Tibial artery (tissue), 4 donors: ENCODE measurements at regions not wholly inside any gene's neighbourhood (a gene's known extent, or its start where the extent isn't known, plus 50 kb on each side); places are given as distances from the start of the nearest gene placed in this dataset.

Source experiments
- DNase-seq, 2 donors: peaks; one replicate each; pipeline ENCODE4 v3.0.0-alpha.2; 2019
- H3K27ac ChIP-seq, 2 donors: fragments of 200-600 bp; sonication (generic) in 1 of 2; 1 replicate in 1 of 2; 2 replicates in 1 of 2; pipeline ENCODE4 v1.5.1; 2018 to 2019; ENCODE audit warnings: mild to moderate bottlenecking in 1 of 2
- H3K27me3 ChIP-seq, 2 donors: fragments of 200-600 bp; sonication (generic) in 1 of 2; one replicate each; pipeline versions ENCODE4 v1.5.1 to v1.6.0; 2016 to 2019
- H3K36me3 ChIP-seq, 3 donors: fragments of 200-600 bp; sonication (generic) in 2 of 3; one replicate each; pipeline ENCODE4 v1.5.1; 2016 to 2019; ENCODE audit warnings: mild to moderate bottlenecking in 2 of 3
- H3K4me1 ChIP-seq, 4 donors: fragments of 200-600 bp; sonication (generic) in 2 of 4; 1 replicate in 3 of 4; 2 replicates in 1 of 4; pipeline ENCODE4 v1.5.1; 2016 to 2019
- H3K4me3 ChIP-seq, 2 donors: fragments of 200-600 bp; sonication (generic) in 1 of 2; 1 replicate in 1 of 2; 2 replicates in 1 of 2; pipeline ENCODE4 v1.5.1; 2018 to 2019; ENCODE audit warnings: mild to moderate bottlenecking in 2 of 2
- H3K9me3 ChIP-seq, 3 donors: fragments of 200-600 bp; sonication (generic) in 1 of 3; one replicate each; pipeline ENCODE4 v1.5.1; 2016 to 2019
- CTCF ChIP-seq, 2 experiments: fragments of 200-600 bp in 1 of 2; fragments of 450-650 bp in 1 of 2; IDR thresholded peaks; one replicate each; pipeline ENCODE4 v1.5.1; 2017 to 2019; ENCODE audit warnings: antibody characterized with exemption in 2 of 2, mild to moderate bottlenecking in 1 of 2, moderate library complexity in 1 of 2
- intact Hi-C: fragments of 100-400 bp; cut with DNase I; formaldehyde crosslinking; loops from one replicate; pipeline ENCODE4 v1.15.0; 2023; ENCODE audit warnings: low total_unique reads

GRCh38 chr2:58866040-58866439 lies 624.9 kb upstream of the FANCL start:
- Histone ChIP-seq H3K27ac (no peak overlapping the region), H3K4me3 (no peak overlapping the region), H3K36me3 (no peaks in the 10 kb centered on the region), H3K9me3 (no peaks in the 10 kb centered on the region), H3K4me1 (no peaks in the 10 kb centered on the region), H3K27me3 (no peaks in the 10 kb centered on the region)
- intact Hi-C loops = no loop called here
- TF ChIP-seq CTCF (IDR thresholded peaks at IDR 0.05) = no peak
- DNase-seq = no peak

- no peak for DNase-seq
- no peak overlapping the region for H3K4me3 ChIP-seq
- H3K27ac ChIP-seq = no peak overlapping the region
- H3K27me3 ChIP-seq = no peaks in the 10 kb centered on the region
- no peaks in the 10 kb centered on the region for H3K36me3 ChIP-seq
- intact Hi-C loops = no loop called here
- H3K4me1 ChIP-seq = no peaks in the 10 kb centered on the region
- no peak for TF ChIP-seq CTCF (IDR thresholded peaks at IDR 0.05)
- no peaks in the 10 kb centered on the region for H3K9me3 ChIP-seq
Observed at GRCh38 chr2:58865436-58865835, 624.3 kb upstream of the FANCL start.

DNA sequence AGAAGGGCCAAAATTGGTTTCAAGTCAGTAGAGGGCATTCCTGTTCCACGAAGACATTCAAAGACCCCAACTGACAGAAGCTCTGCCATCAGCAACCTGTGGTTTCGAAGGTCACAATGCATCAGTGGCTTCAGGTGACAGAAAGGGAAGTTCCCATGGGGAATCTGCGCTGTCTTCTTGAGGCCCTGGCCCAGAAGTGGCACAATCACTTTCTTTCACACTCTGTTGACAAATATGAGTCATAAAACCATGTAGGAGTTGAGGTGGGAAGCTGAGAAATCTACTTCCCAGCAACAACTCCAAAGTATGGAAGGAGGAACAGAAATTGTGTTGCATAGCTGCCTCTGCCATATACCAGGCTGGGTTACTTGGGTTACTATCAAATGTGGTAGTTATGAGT lies 621.1 kb upstream of the FANCL start:
- no peak for DNase-seq
- TF ChIP-seq CTCF (IDR thresholded peaks at IDR 0.05) = no peak
- no peak overlapping the region for H3K27ac ChIP-seq
- no peaks in the 10 kb centered on the region for H3K36me3 ChIP-seq
- no peaks in the 10 kb centered on the region for H3K9me3 ChIP-seq
- no peaks in the 10 kb centered on the region for H3K27me3 ChIP-seq
- no peak overlapping the region for H3K4me3 ChIP-seq
- intact Hi-C loops = no loop called here
- no peaks in the 10 kb centered on the region for H3K4me1 ChIP-seq

DNA sequence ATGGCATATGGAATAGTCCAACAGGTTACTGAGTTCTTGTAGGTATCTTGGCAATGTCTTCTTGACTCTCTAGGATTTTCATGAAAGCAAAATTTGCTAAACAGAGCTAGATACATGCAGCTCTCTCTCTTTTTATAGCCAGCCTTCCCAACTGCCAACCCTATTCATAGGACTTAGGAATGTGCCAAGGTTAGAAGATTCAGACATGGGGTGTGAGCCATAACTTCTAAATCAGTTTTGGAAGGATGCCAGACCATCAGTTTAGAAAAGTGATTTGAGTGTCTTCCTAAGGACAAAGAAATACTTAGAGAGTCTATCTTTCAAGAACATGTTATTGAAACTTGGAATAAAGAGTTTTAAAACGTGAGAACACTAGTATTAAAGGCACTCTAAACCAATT lies 619.5 kb upstream of the FANCL start:
- Histone ChIP-seq H3K36me3 (no peaks in the 10 kb centered on the region), H3K4me3 (no peak overlapping the region), H3K9me3 (no peaks in the 10 kb centered on the region), H3K4me1 (no peaks in the 10 kb centered on the region), H3K27ac (no peak overlapping the region), H3K27me3 (no peaks in the 10 kb centered on the region)
- intact Hi-C loops = no loop called here
- DNase-seq = no peak
- no peak for TF ChIP-seq CTCF (IDR thresholded peaks at IDR 0.05)

- no peak overlapping the region for H3K4me3 ChIP-seq
- H3K36me3 ChIP-seq = no peaks in the 10 kb centered on the region
- no peak for TF ChIP-seq CTCF (IDR thresholded peaks at IDR 0.05)
- no peaks in the 10 kb centered on the region for H3K27me3 ChIP-seq
- no peaks in the 10 kb centered on the region for H3K9me3 ChIP-seq
- no peak overlapping the region for H3K27ac ChIP-seq
- intact Hi-C loops = no loop called here
- no peak for DNase-seq
- H3K4me1 ChIP-seq = no peaks in the 10 kb centered on the region
Observed at GRCh38 chr2:58856100-58856499, 615.0 kb upstream of the FANCL start.

- Histone ChIP-seq H3K27me3 (no peaks in the 10 kb centered on the region), H3K4me3 (no peak overlapping the region), H3K36me3 (no peaks in the 10 kb centered on the region), H3K27ac (no peak overlapping the region), H3K9me3 (no peaks in the 10 kb centered on the region), H3K4me1 (no peaks in the 10 kb centered on the region)
- intact Hi-C loops = no loop called here
- DNase-seq = no peak
- no peak for TF ChIP-seq CTCF (IDR thresholded peaks at IDR 0.05)
Observed at GRCh38 chr2:58853420-58853819, 612.3 kb upstream of the FANCL start.
